ENCODE measurements at regions not wholly inside any gene's neighbourhood (a gene's known extent, or its start where the extent isn't known, plus 50 kb on each side); places are given as distances from the start of the nearest gene placed in this dataset.
"Not testable (repeated sequence)": the region's sequence is repeated elsewhere in the genome, so short reads cannot be mapped to it uniquely, and the experiment has no call there.

DNA sequence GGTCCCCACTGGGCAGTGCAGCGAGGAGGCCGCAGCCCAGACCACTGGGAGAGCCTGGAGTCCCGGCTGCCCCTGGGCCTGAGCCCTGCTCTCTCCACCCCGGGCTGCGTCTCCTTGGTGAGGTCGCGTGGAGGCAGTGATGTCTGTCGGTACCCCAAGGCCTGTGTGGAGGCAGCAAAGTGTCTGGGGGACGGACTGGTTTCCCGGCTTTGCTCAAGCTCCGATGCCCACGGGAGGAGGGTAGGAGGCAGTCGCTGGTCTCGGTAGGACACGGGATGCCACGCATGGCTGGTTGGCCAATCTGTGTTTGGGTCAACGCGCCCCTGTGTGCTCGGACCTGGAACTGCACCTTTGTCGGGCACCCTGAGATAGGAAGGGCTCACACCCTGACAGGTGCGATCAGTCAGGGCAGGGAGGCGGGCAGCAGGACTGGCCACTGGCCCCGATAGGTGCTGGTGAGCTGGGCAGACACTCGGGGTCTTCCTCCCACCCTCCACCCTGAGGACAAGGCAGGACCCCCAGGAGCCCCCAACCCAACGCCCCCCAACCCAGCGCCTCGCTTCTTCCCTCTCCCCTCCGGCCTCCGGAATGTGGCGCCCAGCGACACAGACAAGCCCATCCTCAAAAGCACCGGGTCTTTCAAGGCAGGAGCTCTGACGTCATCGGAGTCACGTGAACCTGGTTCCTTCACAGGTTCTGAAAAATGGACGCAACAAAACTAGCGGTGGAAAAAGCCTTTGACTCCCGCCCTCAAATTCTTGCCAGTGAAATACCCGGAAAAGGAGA is 288.6 kb downstream of the NDUFA10 start:
- DNase-seq, result no peak

DNA sequence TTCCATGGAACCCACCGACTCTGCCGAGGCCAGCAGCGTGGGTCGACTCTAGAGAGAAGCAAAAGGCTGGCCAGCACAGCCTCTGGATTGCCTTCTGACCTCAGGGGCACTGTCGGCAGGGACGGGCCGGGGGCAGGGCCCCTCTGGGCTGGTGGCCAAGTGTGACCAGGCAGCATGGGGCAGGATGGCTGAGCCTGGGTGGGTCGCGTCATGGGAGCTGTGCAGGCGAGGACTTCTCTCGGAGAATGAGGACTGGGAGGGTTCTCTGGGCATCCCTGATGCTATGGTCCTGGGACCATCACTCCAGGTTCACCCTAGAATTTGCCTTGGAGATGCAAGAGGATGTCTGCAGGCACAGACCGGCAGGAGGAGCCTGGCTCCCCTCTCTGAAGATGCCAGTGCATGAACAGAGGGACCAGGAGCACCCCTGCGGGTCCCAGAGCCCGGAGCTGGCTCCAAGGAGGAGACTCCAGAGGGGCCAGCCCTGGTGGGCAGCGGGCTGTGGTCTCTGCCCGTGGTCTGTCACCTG is 289.2 kb downstream of the NDUFA10 start:
- DNase-seq, result no peak

DNA sequence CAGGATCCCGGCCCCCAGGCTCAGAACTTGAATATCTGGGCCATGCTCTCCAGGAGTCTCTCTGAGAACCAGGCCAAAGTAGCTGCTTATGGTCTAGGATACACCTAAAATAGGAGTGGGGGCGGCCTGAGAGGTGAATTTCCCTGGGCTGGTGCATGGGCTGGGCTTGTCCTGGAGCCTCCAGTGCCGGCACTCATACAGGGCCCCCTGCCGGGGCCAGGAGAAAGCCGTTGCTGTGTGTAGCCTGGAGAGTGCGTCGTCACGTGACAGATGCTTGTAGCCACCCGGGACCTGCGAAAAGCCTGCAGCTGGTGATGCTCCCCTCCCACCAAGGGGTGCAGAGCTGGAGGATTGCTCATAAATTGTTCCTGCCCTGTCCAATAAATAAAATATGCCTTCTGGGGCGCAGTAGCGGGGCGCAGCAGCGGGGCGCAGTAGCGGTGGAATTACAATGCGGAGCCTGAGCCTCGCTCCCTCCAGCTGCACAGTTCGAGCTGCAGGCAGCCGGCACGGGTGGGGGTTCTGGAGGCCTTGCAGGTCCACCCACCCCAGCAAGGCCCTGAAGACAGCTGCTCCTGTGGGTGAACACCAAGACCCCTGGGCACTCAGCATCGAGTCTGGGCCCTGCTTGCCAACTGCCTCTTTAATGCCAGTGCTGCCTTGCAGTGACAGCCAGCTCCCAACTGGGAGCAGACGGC is 289.9 kb downstream of the NDUFA10 start:
- DNase-seq, result peak; percentile 82

DNA sequence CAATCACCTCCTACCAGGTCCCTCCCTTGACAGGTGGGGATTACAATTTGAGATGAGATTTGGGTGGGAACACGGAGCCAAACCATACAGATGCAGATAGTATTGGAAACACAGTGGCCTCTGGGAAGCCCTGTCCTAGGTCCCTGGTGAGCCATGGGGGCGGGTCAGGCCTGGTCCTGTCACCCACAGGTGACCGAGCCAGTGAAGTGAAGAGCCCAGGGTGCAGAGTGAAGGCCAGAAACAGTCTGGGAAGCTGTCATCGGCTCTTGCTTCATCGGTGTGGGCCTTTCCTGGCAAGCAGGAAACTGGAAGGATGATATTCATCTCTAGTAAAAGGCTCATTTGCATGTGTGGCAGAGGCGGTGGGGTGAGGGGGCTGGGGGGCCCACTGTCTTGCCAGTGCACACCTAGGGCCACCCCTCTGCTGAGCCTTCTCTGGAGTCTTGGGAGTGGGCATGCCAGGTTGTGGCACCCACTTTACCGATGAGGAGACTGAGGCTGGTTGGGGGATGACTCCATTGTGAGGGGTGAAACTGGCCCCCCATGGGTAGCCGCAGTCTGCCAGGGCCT is 290.6 kb downstream of the NDUFA10 start:
- DNase-seq, result no peak

DNA sequence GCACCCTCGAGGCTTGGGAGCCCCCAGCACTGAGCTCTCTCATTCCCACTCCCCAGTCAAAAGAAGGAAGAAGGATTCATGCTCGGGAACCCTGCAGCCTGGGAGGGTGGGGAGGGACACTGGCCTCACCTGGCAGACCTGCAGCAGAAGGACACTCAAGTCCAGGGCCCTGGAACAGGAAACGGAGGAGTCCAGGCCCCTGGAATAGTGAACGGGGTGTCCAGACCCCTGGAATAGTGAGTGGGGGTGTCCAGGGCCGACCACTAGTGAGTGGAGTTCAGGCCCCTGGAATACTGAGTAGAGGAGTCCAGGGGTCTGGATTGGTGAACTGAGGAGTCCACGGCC is 292.5 kb downstream of the NDUFA10 start:
- DNase-seq, result no peak

DNA sequence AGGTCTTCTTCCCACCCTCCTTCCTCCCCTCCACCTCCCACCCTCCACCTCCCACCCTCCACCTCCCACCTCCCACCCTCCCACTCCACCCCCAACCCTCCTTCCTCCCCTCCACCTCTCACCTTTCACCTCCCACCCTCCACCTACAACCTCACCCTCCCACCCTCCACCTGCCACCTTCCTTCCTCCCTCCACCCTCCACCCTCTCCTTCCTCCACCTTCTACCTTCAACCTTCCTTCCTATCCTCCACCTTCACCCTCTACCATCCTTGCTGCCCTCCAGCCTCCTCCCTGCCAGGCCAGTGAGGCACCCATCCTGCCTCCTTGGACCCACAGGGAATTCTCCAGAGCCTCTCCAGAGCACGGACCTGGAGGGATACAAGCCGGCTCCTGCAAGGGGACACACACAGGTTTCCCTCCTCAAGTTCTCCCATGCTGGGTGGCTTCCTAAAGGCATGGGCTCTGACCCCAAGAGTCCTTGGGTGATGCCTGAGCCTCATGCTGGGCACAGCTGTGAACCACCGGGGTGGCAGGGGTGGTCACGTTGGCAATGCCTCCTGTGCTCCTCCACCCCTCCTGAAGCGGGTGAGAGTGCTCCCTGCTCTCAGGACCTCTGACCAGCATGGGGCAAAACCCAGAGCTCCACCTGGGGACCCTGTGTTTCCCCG is 293.0 kb downstream of the NDUFA10 start:
- DNase-seq, result no peak

DNA sequence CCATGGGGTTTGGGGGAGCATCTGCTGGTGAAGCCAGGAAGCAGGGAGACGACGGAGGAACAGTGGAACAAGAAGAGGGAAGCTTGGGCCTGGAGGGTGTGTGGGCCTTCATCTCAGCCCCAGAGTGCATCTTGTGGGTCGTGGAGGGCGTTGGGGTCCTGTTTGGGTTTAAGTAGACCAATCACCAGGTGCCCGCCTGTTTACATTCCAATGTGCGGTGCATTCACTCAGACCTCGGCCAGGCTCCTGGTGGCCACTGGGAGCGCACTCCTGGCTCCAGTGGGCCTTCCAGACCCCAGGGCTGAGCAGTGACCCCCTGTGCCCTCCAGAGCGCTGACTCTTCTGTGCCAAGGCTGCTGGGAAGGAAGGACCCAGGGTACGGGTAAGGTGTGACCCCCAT is 293.7 kb downstream of the NDUFA10 start:
- DNase-seq, result no peak

DNA sequence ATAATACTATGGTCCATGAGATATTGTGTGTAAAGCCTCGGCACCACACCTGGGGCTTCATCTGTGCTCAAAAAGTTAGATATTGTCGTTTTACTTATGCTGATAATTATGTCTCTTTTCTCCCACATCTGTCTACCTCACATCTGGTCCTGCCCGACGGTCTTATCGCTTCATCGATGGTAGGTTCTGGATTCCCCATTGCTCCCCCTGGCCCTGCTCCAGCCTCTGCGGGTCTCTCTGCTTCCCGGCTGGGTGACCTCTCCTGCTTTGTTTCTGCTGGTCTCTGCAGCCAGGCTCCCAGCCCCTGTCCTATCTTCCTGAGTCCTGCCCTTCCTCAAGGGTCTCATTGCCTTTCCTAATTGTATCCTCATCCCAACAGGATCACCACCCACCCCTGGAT is 294.2 kb downstream of the NDUFA10 start:
- DNase-seq, result no peak

DNA sequence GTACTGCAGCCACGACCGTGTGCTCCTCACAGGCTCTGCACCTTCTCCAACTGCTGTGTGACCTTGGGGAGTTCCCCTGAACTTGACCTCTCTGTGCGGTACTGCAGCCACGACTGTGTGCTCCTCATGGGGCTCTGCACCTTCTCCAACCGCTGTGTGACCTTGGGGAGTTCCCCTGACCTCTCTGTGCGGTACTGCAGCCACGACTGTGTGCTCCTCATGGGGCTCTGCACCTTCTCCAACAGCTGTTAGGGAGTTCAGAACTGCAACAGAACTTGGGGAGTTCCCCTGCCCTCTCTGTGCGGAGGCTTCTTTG is 294.6 kb downstream of the NDUFA10 start:
- not testable (repeated sequence) for DNase-seq

DNA sequence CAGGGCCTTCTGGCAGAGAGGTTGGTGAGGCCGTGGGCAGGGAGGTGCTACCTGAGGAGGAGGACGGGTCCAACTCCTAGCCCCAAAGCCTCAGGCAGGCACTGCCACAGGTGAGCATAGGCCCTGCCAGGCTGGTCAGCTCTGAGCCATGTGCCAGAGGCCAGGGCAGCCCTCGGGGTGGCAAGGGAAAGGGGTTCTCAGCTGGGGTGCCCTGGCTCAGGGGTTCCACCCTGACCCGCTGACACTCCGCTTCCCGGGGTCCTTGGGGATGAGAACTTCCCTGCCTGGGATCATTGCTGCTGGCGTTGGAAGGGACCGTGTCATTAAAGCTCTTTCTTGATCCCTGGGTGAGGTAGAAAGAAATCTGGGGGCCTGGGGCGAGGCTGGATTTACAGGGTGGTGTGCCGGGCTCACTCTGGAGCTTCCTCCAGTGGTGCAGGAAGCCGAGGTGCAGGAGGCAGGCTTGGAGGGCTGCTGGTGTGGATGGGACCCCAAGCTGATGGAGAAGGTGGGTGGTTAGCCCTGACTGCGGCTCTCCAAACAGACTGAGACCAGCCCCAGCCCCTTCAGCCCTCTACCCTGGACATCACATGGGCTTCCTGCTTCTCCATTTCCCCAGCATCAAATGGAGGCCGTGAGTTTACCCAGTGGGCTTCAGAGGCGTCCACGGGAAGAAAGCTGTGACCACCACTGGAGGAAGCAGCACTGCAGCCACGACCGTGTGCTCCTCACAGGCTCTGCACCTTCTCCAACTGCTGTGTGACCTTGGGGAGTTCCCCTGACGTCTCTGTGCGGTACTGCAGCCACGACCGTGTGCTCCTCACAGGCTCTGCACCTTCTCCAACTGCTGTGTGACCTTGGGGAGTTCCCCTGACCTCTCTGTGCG is 295.2 kb downstream of the NDUFA10 start:
- no peak for DNase-seq

DNA sequence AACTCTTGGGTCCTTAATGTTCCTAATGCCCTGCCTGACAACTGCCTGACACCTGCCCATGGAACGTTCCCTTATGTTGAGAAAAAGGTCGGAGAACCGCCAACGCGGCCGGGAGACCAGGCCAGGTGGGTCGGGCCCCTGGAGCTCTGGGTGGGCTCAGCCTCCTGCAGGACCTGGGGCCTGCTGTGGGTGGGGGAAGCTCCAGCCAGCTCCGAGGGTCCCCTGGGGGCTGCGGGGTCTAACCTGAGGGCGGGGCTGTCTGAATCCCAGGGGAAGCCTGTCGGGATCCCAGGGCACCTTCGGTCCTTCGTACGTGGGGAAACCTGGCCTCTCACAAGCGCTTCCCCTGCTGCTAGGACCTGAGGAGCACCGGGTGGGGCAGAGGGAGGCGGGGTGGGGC is 296.0 kb downstream of the NDUFA10 start:
- no peak for DNase-seq

DNA sequence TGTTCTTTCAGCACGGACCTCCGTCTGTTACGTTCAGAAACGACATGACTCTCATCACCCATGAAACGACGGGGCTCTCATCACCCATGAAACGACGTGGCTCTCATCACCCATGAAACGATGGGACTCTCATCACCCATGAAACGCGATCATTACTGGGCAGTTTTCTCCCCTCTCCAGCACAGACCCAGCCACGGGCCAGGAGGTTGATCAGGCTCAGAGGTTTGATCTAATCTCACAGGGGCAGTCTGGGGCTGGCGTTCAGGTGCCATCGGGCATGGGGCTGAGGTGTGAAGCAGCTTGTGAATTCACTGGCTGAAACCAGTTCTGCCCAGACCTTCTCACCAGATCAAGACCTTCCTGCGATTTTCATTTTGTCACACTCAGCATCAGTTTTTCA is 296.4 kb downstream of the NDUFA10 start:
- no peak for DNase-seq

DNA sequence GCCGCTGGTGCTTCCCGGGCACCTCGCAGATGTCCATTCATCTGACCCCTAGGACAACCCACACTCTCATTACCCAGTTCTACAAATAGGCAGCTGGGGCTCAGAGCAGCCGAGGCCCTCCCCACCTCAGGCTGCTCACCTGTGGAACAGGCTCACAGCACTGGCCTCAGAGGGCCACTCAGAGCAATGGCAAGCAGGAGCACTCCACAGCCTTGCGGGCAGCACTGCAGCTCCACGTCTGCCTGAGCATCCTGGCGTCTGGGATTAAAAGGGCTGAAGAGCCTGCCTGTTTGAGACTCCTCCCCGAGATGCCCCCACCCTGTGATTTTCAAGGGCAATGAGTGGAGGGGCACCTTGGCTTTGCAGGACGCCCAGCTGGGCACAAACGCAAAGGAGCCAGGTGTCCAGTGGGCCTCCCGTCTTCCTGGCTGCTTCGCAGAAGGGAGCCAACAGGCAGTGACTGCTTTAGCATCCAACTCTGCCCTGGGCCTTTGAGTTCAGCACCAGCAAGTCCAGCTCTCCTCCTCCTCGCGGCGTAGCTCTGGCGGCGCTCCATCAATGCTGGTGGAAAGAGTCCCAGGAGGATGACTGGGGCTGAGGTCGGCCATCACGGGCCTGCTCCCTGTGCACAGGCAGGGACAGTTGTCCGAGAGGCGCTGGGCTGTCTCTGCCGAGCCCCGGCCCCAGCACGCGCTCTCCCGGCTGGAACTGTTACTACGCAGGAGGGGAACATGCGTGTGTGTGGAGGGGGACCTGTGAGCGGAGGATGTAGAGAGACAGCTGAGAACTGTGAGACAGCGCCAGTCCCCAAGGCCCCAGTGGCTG is 297.2 kb downstream of the NDUFA10 start:
- no peak for DNase-seq

DNA sequence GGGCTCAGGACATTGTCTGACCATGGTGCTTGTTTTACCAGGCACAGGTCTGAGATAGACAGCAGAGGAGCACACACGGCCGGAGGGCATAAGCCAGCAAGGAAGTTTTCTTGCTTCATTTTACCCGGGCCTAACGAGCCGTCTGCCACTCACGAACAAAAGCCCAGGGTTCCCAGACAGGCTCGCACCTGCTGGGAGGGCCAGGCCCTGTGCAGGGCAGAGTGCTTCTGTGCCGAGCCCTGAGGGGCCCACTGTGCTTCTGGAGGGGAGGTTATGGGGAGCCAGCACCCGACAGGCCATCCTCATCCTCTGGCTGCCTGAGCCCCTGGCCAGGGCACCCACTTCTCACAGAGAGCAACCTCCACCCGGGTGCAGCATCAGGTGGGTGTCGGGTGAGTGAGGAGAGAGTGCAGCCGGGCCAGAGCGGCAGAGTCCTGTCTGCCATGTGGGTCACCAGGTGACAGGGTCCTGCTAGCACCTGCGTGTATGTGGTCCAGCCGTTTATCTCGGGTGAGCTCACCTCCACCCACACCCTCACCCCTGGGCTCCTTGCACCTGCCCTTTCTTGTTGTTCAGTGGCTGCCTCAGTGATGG is 297.9 kb downstream of the NDUFA10 start:
- DNase-seq, result peak; percentile 43

DNA sequence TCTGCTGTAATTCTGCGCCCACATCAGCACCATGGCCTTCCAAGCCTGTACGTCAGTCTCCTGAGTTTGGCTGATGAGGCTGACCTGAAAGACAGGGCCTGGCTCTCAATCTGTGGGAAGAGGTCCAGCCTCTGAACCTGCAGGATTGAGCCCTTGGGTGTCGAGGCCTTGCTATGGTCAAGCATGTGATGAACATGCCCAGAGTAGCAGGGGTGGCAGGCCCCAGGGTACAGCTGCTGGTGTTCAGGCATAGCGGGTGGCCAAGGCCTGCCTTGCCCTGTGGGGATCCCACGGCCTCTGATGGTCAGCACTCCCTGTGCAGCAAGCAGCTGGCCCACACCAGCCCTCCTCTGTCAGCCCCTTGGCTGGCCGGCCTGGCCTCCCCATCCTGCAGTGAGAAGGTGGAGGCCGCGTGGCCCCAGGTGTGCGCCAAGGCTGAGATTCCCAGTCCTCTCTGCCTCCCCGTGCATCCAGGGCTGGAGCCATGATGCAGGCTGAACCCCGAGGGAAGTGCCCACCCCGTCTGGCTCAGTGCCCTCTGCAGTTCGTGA is 298.4 kb downstream of the NDUFA10 start:
- peak; percentile 50 for DNase-seq

DNA sequence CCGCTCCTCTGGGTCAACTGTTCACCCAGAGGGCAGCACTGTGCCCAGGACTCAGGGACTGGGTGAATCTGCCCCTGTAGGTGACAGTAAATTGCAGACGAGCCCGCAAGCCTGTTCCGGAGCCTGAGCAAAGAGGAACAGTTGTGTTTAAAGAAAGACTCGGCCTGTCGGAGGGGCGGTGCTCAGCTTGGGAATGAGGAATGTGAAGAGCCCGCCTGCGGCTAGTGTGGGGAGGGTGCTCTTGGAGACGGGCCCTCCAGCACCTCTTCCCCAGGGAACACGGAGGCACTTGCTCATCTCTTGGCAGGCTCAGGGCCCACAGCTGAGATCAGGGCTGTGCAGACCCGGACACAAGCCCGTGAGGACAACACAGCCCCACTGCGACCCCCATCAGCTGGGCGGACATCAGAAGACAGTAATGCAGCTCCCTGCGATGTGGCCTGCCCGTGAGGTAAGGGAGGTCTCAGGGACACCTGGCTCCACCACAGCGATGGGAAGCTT is 299.0 kb downstream of the NDUFA10 start:
- DNase-seq, result peak; percentile 48

DNA sequence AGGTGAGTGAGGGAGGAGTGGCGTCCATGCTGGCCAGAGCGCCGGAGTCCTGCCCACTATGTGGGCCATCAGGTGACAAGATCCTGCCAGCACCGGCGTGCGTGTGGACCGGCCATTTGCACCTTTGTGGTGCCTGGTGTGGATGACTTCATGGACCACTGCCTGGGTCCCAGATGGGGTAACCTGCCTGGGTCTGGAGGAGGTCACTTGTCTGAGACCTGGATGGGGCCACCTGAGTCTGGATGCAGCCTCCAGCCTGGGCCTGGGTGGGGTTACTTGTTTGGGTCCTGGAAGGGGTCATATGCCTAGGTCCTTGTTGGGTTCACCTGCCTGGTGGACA is 299.6 kb downstream of the NDUFA10 start:
- peak; percentile 40 for DNase-seq

DNA sequence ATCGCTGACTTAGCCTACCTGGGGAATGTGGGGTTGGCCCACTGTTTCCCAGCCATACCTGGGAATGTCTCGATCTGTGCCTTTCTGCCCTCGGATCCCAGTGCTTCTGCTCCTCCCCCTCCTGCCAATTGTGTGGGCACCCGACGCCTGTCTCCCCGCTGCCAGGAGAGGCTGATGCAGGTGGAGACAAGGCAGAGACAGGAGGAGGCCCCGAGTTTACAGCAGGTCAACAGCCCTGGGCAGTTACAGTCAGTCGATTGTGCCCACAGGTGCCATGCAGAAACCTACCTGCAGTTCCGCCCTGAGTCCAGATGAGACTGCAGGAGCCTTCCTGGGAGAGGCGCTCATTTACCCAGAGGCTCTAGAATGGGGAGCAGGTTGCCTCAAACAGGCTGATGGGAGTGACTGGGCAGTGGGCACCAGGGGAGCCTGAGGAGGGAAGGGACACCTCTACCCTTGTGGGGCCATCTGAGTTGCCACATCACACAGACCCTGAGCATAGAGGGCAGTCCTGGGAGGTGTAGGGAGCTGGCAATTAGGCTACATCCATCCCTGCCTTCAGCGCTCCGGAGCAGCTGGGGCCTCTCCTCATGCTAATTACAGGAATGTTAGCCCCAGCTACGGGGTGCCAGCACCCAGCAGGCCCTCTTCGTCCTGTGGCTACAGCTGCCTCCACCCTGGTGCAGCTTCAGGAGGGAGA is 300.1 kb downstream of the NDUFA10 start:
- DNase-seq, result no peak

DNA sequence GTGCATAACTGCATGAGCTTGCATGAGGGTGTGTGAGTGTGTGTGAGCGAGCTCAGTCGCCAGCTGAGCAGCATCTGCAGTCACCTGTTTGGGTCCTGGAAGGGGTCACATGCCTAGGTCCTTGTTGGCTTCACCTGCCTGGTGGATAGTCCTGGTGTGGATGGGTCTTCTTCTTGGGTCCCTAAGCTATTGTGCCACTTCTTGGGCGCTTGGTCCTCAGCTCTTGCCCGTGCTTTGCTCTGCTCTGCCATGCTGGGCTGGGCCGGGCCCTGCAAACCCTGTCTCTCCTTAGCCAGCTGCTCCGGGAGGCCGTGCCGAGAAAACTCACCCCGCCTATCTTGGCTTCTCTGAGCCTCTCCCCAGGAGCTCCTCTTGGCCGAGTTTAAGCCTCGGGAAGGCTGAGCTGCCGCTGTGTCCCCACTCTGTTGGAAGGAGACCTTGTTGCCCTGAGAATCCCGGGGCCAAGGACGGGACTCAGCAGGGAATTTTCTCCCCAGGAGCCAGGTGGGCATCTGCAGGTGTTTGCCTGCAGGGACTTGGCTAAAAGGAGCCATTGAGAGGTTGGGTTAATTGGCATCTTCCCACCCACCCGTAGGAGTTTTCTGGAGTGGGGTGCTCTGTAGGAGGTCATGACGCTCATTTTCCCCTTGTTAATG is 300.8 kb downstream of the NDUFA10 start:
- DNase-seq, result peak; percentile 37
